Chondrocyte (in vitro differentiated cells): ENCODE measurements at regions not wholly inside any gene's neighbourhood (a gene's known extent, or its start where the extent isn't known, plus 50 kb on each side); places are given as distances from the start of the nearest gene placed in this dataset.
"Not testable (repeated sequence)": the region's sequence is repeated elsewhere in the genome, so short reads cannot be mapped to it uniquely, and the experiment has no call there.

Experiments used
- DNase-seq: peaks from one replicate; pipeline ENCODE4 v3.0.0; 2021; ENCODE audit warnings: mixed read lengths, low spot score
- H3K27ac Mint-ChIP-seq: one replicate; pipeline ENCODE4 v1.8.0; 2021; ENCODE audit warnings: mild to moderate bottlenecking, moderate library complexity, mixed read lengths; ENCODE audit not compliant: unreplicated experiment
- H3K27me3 Mint-ChIP-seq: 2 replicates; pipeline ENCODE4 v1.8.0; 2021; ENCODE audit warnings: low read depth, mixed read lengths
- H3K36me3 Mint-ChIP-seq: 2 replicates; pipeline ENCODE4 v1.8.0; 2021; ENCODE audit warnings: low read depth, mixed read lengths
- H3K4me1 Mint-ChIP-seq: 2 replicates; pipeline ENCODE4 v1.8.0; 2021; ENCODE audit warnings: low read depth, mild to moderate bottlenecking, mixed read lengths
- H3K4me3 Mint-ChIP-seq: one replicate; pipeline ENCODE4 v1.8.0; 2021; ENCODE audit warnings: mild to moderate bottlenecking, moderate library complexity, mixed read lengths; ENCODE audit not compliant: unreplicated experiment
- H3K9me3 Mint-ChIP-seq: 2 replicates; pipeline ENCODE4 v1.8.0; 2021; ENCODE audit warnings: low read depth, mixed read lengths
- TF ChIP-seq, protein P1 (sequence below): fragments of 200-600 bp; sonication (generic); IDR thresholded peaks from 2 replicates; pipeline ENCODE4 v1.5.0; 2021; ENCODE audit warnings: antibody characterized with exemption, mild to moderate bottlenecking, moderate library complexity

DNA sequence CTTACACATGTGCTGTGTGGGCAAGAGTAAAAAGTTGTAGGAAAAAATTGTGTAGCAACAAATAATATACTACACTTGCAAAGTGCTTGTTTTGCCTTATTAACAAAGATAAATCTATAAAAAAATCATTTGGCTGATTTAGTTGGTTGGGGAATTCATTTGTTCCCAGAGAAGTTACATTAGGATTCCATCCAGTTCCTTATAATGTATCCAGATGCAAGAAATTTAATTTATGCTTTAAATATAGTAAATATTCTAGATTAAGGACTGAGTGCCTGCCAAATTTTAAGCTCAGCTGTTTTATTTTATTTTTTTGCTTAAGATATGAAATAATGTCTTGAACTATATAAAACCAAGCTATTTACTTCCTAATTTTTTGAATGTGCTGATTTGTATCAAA, 1169.9 kb downstream of the NXPH1 start:
- Mint-ChIP-seq H3K27me3 (no peaks in the 10 kb centered on the region), H3K36me3 (no peaks in the 10 kb centered on the region), H3K4me1 (no peaks in the 10 kb centered on the region), H3K4me3 (no peak overlapping the region), H3K9me3 (no peaks in the 10 kb centered on the region), H3K27ac (no peak overlapping the region)
- no peak for DNase-seq
- TF ChIP-seq, protein P1, sequence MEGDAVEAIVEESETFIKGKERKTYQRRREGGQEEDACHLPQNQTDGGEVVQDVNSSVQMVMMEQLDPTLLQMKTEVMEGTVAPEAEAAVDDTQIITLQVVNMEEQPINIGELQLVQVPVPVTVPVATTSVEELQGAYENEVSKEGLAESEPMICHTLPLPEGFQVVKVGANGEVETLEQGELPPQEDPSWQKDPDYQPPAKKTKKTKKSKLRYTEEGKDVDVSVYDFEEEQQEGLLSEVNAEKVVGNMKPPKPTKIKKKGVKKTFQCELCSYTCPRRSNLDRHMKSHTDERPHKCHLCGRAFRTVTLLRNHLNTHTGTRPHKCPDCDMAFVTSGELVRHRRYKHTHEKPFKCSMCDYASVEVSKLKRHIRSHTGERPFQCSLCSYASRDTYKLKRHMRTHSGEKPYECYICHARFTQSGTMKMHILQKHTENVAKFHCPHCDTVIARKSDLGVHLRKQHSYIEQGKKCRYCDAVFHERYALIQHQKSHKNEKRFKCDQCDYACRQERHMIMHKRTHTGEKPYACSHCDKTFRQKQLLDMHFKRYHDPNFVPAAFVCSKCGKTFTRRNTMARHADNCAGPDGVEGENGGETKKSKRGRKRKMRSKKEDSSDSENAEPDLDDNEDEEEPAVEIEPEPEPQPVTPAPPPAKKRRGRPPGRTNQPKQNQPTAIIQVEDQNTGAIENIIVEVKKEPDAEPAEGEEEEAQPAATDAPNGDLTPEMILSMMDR = no peak

DNA sequence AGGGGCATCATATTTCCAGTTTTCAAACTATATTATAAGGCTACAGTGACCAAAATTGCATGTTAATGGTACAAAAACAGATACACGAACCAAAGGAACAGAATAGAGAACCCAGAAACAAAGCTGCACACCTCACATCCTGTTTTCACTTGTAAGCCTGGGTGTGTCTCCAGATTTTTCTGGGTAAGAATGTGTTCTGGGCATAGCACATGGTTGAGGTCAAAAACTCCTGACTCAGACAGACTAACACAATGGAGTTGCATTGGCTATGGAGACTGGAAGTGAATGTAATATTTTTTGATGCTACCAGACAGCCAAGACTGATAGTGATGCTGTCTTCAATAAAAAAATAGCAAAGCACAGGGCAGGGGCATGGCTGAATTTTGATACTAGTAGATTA, 1175.2 kb downstream of the NXPH1 start:
- TF ChIP-seq, protein P1 = no peak
- H3K4me1 Mint-ChIP-seq = peaks cover 3% of the 10 kb centered on the region
- H3K4me3 Mint-ChIP-seq = no peak overlapping the region
- no peaks in the 10 kb centered on the region for H3K9me3 Mint-ChIP-seq
- no peak overlapping the region for H3K27ac Mint-ChIP-seq
- H3K36me3 Mint-ChIP-seq = no peaks in the 10 kb centered on the region
- no peaks in the 10 kb centered on the region for H3K27me3 Mint-ChIP-seq
- no peak for DNase-seq

DNA sequence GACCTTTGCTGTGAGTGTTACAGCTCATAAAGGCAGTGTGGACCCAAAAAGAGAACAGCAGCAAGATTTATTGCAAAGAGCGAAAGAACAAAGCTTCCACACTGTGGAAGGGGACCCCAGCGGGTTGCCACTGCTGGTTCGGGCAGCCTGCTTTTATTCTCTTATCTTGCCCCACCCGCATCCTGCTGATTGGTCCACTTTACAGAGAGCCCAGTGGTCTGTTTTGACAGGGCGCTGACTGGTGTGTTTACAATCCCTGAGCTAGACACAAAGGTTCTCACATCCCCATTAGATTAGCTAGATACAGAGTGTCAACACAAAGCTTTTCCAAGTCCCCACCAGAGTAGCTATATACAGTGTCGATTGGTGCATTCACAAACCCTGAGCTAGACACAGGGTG, 1187.5 kb downstream of the NXPH1 start:
- H3K27ac Mint-ChIP-seq, H3K4me1 Mint-ChIP-seq, H3K36me3 Mint-ChIP-seq, H3K27me3 Mint-ChIP-seq, H3K4me3 Mint-ChIP-seq, DNase-seq: not testable (repeated sequence)
- peaks cover 11% of the 10 kb centered on the region for H3K9me3 Mint-ChIP-seq

DNA sequence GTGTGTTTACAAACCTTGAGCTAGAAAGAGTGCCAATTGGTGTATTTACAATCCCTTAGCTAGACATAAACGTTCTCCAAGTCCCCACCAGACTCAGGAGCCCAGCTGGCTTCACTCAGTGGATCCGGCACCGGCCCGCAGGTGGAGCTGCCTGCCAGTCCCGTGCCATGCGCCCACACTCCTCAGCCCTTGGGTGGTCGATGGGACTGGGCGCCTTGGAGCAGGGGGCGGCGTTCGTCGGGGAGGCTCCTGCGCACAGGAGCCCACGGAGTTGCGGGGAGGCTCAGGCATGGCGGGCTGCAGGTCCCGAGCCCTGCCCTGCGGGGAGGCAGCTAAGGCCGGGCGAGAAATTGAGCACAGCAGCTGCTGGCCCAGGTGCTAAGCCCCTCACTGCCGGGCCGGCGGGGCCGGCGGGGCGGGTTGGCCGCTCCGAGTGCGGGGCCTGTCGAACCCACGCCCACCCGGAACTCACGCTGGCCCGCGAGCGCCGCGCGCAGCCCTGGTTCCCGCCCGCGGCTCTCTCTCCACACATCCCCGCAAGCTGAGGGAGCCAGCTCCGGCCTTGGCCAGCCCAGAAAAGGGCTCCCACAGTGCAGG, 1188.0 kb downstream of the NXPH1 start:
- not testable (repeated sequence) for H3K27ac Mint-ChIP-seq, H3K36me3 Mint-ChIP-seq, H3K4me1 Mint-ChIP-seq, H3K27me3 Mint-ChIP-seq, H3K4me3 Mint-ChIP-seq, DNase-seq
- H3K9me3 Mint-ChIP-seq = peaks cover 11% of the 10 kb centered on the region

DNA sequence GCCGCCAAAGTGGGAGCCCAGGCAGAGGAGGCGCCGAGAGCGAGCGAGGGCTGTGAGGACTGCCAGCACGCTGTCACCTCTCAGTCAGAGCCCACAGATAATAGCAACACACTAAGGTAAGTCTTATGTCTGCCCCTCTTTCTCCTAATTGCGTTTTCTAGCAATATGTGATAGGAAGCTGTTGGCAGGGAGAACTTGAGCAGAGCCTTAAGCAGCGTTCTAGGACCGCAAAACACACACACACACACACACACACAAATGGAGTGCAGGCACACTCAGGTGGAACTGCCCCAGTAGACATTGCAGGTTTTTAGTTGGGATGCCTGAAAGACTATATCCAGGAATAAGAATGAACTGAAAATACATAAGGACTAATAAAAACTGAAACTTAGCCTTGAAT, 1188.5 kb downstream of the NXPH1 start:
- Mint-ChIP-seq H3K27ac (no peak overlapping the region), H3K4me1 (no peaks in the 10 kb centered on the region), H3K27me3 (no peaks in the 10 kb centered on the region), H3K36me3 (no peaks in the 10 kb centered on the region), H3K9me3 (peaks cover 9% of the 10 kb centered on the region), H3K4me3 (no peak overlapping the region)
- DNase-seq = no peak
- TF ChIP-seq, protein P1 = no peak

DNA sequence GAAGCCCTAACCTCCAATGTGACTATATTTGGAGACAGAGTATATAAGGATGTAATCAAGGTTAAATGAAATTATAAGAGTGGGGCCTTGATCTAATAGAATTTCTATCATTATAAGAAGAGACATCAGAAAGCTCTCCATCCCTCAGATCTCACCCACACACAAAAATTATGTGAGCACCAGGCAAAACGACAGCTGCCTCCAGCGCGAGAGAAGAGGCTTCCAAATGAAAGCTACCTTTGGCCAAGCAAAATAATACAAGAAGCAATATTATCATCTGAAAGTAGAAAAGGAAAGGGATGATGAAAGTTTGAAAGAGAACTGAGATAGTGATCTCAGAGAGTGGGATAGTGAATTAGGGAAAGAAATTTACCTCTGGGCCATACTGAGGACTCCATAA, 1192.5 kb downstream of the NXPH1 start:
- Mint-ChIP-seq H3K27me3 (no peaks in the 10 kb centered on the region), H3K36me3 (no peaks in the 10 kb centered on the region), H3K9me3 (peaks cover 7% of the 10 kb centered on the region), H3K27ac (no peak overlapping the region), H3K4me3 (no peak overlapping the region), H3K4me1 (no peaks in the 10 kb centered on the region)
- DNase-seq = no peak
- TF ChIP-seq, protein P1 = no peak
